ENCODE measurements at regions not wholly inside any gene's neighbourhood (a gene's known extent, or its start where the extent isn't known, plus 50 kb on each side); places are given as distances from the start of the nearest gene placed in this dataset.
"Not testable (repeated sequence)": the region's sequence is repeated elsewhere in the genome, so short reads cannot be mapped to it uniquely, and the experiment has no call there.

DNA sequence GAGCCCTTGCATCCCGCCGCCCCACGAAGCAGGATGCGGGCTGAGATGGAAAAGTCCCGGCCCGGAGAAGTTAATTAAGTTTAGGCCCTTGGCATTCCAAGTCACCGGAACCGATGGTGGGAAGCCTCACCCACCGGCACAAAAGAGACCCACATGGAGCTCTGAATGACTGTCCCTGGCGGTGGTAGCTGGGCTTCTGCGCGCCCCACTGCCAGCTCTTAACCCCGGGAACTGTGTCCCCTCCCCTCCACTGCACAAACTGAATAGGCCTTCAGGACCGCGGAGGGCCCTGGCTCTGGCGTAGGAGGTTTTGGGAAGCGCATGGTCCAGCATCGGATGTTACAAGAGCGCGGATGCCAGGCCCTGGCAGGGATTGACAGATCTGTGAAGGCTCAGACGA is 291.1 kb upstream of the TUT7 start:
- DNase-seq = no peak

DNA sequence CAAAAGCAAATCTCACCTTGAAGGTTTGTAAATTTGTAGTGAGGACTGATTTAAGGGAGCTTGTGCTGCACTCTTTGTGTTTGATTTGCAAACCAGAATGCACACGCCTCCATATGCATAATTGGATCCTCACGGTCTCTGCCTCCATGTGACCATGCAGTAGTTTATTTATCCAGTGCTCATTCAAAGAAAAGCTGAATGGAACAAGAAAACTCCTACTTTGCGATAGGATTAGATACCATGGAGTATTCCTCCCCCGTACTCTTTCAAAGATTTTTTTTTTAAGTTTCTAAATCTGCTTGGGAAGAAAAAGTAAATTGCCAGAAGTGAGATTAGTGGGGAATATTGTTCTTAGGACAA is 290.4 kb upstream of the TUT7 start:
- no peak for DNase-seq

DNA sequence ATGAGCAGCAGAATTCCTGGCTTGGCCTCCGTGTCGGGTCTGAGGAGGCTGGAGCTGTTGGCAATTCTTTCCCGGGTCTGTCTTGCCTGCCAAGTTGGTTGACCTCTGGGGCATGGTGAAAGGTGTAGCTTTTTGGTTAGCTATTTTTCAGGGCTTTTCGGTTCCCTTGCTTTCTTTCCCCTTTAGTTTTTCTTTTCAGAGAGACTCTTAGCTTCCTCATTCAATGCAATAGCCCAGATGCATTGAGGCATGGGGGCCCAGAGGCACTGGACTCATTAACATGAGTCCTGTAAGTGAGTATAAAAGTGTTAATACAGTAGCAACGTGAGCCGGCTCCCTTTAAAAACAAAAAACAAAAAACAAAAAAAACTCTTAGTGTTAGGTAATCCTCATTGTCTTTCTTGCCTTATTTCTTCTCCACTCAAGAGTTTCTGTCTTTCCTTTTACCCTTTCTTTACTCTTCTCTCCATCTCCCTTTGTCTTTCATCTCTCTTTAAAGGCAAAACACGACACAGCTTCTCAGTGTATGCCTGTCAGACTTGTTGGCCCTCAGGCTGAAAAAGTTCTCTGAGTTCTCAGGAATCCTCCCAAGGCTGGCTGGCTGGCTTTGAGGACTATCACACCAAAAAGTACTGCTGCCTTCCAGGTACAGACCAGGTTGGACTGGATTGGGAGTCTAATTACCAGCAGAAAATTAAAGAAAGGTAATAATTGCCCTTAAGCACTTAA is 289.9 kb upstream of the TUT7 start:
- DNase-seq = no peak

DNA sequence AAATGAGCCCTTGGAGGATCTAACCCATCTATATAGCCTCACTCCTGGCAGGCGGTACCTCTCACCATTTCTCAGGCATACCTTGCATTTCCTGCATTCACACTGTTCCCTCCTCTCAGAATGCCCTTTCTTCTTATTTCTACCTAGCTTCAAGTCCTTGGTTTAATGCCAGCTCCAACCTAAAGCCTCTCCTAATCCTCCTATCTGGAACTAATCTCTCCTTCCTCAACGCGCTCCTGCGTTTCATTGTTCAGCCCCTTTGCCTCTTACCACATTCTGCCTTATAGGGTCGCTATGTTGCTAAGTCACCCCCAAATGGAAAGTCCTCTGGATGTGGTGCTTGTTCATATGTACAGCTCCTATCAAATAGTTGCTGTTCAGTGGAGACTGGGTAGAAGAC is 288.5 kb upstream of the TUT7 start:
- DNase-seq = no peak

DNA sequence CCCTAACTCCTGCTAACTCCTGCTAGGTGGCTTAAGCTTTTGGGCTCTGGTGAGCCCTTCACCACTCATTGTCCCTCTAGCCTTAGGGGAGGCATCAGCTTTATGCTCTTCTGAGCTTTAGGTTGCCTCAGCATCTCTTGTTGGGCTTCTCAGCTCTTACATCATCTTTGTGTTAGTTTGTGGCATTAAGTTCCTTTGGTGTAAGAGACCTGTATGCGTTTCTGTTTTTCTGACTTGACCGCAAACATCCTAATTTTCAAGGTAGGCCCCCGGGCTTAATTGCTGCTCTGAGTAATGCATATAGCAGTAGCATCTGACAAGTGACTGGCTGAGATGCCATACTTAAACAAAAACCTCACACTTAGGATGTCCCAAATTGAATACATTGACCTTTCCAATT is 287.8 kb upstream of the TUT7 start:
- DNase-seq = no peak

DNA sequence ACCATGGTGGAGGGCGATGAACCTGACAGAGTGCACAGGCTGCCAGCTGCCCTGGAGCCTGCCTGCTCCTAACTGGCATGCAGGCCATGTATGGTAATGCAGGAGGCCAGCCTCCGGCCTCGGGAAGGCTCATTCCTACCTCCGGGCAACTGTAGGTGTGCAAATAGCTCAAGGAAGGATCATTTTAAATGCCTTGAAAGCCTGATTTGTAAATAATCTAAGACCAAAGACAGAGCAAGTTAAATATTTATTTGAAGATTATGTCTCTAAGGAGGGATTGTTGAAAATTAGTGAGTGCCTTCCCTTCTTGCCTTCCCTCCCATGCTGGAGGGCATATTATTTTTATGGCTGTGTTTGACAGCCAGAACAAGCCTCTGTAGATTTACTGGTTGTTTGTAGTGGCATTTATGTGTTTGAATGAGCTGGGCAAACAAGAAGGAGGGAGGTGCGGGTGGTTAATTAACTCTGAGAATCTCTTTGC is 285.7 kb upstream of the TUT7 start:
- no peak for DNase-seq

DNA sequence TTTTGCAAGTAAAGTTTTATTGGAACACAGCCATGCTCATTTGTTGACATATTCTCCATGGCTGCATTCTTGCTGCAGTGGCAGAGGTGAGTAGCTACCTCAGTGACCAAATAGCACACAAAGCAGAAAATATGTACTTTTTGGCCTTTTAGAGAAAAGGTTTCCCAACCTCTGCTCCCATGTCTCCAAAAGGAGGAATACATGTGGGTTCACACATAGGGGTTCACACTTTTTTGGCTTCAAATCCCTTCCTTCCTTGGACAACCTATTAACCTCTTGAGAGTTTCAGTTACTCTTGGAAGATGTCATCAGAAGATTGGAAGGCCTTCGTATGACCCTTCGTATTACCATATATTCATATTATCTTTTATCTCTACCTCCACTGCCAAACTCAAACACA is 285.1 kb upstream of the TUT7 start:
- DNase-seq = no peak

DNA sequence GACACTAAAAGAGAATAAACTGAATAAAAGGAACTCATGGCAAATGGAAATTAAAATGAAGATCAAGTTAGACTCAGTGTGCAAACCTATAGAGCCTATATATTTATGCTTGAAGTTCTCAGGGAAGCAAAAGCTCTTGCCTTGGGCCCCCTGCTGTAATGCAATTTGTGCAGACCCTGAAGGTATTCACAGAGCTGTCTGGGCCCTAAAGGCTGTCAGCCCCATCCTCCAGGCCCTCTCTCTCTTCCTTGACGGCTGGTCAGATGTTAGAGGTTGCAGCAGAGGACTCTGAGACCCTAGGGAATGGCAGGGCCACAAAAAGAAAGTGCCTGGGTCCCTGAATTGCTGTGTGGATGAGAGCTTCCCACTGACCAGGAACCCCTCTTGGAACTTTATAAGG is 283.9 kb upstream of the TUT7 start:
- no peak for DNase-seq

DNA sequence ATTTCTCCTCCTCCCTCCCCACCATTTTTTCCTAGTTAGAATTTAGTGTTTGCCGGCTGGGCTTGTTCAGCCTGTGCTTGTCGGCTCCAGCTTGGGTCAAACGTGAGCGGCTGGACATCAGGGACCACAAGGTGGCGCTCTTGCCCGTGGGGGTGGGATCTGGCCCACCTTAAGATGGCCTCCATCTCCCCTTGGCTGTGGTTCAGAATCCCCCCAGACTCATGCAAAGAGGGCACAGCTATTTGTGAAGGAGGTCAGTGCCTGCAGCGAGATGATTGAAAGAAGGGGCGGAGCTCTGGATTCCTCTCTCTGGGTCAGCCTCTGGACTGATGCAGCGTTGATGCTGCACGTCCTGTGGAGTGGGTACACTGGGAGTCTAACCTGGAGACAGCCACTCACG is 283.3 kb upstream of the TUT7 start:
- peak; percentile 50 for DNase-seq

DNA sequence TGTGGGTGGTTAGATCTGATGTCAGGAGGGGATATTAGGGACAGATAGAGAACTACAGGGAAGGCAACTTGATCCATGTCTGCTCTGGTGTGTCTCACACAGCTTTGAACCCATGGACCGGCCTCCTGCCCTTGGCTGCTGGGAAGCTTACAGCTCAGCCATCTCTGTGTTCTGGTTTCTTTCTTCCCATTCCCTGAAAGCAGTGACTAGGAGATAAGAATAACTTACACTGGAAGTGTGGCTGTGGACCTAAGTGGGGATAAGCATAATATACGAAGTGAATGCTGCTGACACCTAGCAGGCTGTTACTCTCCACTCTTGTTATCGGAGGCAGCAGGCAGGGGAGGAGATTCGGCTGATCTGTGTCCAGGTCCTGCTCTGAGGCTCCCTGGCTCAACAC is 282.3 kb upstream of the TUT7 start:
- DNase-seq = no peak

DNA sequence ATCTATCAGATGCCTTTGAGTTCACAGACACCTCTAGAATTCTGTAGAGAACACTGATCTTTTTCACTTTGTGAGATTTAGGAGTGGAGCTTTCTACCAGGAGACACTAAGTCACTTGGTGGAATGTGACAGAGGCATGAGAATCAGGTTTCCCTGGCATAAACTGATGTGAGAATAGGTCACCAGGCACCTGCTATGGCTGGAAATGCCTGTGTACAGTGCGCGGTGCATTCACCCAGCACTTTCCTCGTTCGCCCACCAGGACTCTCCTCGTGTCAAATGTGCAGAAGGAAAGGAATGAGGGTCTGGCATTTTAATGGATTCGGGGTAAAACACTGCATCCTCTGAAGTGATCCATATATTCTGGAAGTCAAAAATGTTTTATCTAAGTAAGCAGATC is 281.8 kb upstream of the TUT7 start:
- no peak for DNase-seq

DNA sequence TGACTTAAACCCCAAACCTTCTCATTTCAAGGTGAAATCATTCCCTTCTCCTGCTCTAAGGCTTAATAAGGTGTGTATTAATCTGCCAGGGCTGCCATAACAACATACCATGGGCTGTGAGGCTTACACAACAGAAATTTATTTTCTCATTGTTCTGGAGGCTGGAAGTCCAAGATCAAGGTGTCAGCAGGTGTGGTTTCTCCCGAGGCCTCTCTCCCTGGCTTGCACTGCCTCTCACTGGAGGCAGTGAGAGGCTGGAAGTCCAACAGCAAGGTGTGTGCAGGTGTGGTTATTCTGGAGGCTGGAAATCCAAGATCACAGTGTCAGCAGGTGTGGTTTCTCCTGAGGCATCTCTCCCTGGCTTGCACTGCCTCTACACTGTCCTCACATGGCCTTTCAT is 280.3 kb upstream of the TUT7 start:
- no peak for DNase-seq

DNA sequence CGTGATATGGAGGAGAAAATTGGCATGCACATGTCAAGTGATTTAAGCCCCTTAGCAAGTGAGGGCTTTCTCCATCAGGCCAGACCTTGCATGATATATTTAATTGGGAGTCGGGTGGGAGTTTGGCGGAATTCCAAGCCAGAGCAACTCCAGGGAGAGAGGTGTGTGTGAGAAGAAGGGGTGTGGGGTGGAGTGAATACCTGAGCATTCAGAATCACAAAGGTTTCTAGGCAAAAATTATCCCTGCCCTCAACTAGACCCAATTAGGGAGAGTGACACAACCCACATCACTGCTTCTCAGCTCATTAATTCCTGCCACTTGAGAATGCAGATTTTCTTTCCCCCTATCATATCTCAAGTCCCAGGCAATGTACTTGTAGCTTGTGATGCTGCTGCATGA is 279.7 kb upstream of the TUT7 start:
- DNase-seq = no peak

DNA sequence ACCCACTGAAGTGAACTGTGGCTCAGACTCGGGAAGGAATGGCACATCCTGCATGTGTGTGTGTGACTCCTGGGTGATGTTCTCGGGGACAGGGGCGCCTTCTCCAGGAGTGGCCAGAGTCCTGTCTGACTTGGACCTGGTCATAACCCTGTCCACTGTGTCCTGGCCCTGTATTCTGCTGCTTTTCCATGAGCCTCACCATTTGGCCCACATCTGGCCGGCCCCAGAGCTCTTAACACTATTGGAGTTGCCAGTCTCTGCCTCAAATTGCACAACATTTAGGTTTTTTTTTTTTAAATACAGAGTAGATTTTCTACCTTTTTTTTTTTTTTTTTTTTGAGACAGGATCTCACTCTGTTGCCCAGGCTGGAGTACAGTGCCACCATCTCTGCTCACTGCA is 278.3 kb upstream of the TUT7 start:
- DNase-seq = no peak

DNA sequence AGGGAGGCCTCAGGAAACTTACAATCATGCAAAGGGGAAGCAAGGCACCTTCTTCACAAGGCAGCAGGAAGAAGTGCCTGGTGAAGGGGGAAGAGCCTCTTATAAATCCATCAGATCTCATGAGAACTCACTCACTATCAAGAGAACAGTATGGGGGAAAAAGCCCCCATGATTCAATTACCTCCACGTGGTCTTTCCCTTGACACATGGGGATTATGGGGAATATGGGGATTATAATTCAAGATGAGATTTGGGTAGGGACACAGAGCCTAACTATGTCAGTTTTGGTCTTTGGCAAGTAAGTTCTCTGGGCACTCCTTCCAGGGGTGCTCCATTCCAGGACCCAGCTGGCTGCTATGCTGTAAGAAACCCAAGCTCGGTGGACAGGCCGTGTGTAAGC is 275.3 kb upstream of the TUT7 start:
- DNase-seq = no peak

DNA sequence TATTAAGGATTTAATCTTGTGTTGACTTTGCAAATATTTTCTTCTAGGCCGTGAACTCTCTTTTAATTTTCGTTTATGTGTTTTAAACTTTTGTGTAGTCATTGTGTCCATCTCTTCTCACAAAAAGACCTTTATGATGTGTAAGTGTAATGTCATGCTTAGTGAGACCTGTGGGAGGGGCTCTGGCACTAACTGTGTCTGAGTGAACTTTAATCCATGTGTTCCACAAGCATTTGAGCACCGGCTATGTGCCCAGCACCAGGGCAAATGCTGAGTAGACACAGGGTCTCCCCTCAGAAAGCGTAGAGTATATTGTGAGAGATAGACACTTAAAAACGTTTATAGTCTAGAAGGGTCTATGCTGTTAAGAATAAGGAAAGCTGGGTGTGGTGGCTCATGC is 272.6 kb upstream of the TUT7 start:
- DNase-seq = no peak

DNA sequence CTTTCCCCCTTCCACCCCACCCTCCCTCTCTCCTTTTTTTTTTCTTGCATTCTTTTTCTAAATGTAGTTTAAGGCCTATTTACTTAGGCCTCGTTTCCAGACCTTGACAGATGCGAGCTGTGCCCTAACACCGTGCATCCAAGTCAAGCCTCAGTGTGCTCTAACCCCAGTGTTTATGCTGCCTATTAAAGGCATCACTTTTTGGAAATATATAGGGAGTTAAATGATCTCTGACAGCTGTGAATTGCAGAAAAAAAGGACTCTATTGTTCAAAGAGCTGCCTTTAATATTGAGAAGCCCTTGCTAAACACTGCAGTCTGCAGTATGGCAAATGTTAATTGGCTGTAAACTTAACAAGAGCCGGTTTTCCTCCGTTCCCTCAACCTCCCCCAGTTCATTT is 270.4 kb upstream of the TUT7 start:
- no peak for DNase-seq

DNA sequence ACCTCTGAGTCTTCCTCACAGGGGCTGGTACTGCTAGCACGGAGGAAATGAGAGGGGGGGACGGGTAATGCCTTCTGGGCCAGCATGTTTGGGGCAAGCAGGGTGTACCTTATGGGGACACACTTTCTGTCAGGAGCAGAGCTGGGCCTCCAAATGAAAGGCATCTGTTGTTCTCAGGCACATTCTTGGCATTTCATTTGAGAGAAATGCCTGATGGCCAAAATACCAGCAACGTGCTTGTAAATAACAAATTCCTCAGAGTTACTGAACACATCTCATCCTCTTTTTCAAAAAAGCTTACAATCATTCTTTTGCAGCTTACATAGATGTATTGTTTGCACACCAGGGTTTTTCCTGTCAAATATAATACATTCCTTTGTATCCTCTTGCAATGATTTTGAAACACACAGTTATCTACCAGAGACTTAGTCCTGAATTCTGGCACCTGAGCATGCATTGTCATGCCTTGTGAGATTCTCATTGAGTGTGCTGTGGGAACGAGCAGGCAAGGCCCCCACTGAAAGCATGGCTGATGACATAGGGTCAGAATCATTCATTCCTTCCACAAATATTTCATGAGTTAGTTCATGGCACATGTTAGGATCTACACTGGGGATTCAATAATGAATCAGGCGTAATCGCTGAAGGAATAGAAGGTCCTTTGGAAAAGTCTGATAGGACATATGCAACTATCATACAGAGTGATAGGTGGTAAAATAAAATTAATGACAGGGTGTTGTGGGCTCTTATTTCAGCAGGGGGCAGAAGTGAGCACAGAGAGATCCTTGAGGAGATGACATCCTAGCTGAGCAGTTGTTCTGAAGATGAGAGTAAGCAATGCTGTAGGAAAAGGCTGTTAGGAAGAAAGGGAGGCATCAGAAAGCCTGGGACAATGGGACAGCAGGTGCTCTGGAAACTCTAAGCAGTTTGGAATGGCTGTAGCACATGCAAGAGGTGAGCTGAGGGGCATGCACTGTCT is 260.9 kb upstream of the TUT7 start:
- peak; percentile 37 for DNase-seq

DNA sequence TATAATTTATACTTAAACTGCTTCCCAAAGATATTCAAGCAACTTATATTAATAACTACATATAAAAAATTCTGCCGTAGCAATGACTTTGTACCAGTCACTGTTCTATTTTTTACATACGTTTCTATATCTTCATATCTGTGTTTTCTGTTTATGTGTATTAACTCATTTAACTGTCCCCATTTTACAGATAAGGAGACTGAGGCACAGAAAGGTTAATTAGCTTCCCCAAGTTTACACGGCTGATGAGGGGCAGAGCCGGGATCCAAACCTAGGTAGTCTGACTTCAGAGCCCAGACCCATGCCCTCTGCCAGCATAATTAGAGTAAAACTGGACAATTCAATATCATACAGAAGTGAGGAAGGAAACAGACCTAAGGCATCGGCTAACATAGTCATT is 259.7 kb upstream of the TUT7 start:
- DNase-seq = no peak

DNA sequence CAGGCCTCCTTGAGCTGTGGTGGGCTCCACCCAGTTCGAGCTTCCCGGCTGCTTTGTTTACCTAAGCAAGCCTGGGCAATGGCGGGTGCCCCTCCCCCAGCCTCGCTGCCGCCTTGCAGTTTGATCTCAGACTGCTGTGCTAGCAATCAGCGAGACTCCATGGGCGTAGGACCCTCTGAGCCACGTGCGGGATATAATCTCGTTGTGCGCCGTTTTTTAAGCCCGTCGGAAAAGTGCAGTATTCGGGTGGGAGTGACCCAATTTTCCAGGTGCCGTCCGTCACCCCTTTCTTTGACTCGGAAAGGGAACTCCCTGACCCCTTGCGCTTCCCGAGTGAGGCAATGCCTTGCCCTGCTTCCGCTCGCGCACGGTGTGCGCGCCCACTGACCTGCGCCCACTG is 257.3 kb upstream of the TUT7 start:
- not testable (repeated sequence) for DNase-seq

DNA sequence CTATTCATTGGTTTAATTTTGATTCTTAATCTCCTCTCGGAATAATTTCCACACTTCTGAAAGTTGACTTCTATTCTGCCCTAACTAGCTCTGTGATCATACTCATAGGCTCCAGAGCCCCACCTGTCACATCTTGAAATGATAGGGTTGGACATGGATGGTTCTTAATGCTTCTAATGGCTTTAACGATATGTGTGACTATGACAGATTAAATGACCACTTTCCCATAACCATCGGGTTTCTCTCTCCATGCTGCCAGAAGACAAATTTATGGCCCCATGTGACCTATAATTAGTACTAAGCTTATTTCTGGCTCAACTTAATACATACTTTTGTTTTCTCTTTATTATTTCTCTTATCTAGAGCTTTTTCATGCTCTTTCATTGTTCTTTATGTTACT is 251.1 kb upstream of the TUT7 start:
- DNase-seq = no peak

DNA sequence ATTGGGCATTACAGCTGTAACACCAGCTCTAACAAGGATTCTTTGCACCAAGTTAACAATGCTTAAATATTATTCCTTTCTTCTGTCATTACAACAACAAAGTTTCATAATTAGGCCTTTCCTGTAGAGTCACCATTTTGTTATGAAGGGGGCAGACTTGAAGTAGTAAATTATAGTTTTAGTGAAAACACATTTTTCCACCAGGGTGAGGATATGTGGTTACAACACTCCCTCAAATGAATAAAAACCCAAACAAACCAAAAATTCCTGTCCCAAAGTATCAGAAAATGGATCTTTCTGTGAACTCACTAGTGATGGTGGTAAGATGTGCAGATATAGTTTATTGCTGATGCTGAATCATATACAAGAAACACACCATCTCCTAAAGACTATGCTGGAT is 250.5 kb upstream of the TUT7 start:
- DNase-seq = no peak

DNA sequence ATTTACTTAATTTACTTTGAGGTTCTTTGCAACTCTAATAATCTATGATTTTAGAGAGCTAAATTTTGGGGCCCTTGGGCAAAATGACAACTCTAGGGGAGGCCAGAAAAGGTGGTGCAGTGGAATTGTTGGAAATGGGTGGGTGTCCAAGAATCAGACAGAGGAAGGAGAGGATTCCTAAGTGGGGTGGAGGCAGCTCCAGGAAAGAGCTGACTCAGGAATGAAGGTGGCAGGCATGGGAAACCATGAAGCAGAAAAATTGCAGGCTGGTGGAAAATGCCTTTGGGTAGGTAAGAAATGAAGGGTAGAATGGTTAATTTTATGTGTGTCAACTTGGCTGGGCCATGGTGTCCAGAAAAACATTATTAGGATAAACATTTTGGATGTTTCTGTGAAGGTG is 248.5 kb upstream of the TUT7 start:
- DNase-seq = no peak

DNA sequence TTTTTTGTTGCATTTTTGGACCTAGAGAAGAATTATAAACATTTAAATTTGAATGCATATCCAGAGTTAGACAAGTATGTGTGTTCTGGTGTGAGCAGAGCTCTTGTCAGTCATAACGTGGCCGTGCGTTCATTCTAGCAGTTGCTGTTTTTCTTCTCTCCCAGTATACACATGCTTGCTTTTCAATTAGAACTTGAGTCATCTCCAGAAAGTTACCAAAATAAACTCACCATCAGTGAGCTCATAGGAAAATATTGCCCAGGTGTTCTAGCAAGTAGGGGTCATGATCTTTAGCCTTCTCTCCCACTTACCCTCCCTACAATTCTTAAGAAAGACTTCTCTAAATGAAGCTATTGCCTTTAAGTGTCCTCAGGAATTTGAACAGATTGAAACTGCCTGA is 247.5 kb upstream of the TUT7 start:
- no peak for DNase-seq
